GM12873 (cell line): ENCODE measurements at regions not wholly inside any gene's neighbourhood (a gene's known extent, or its start where the extent isn't known, plus 50 kb on each side); places are given as distances from the start of the nearest gene placed in this dataset.

Source experiments
- CTCF ChIP-seq: IDR thresholded peaks from 2 replicates; pipeline ENCODE4 v1.5.1; 2012; ENCODE audit warnings: low read depth, mild to moderate bottlenecking, moderate library complexity, low read length, control low read depth; ENCODE audit not compliant: insufficient read depth; ENCODE audit errors: missing control alignments

- TF ChIP-seq CTCF: no peak
Observed at GRCh38 chrX:137483554-137483953, 82.4 kb upstream of the ZIC3 start.

GRCh38 chrX:137482136-137482535 is 83.8 kb upstream of the ZIC3 start:
- TF ChIP-seq CTCF: no peak

- TF ChIP-seq CTCF: no peak
Observed at GRCh38 chrX:137479386-137479785, 86.5 kb upstream of the ZIC3 start.

- TF ChIP-seq CTCF: no peak
Observed at GRCh38 chrX:137441711-137442110, 124.2 kb upstream of the ZIC3 start.

- peak; percentile 72 for TF ChIP-seq CTCF
Observed at GRCh38 chrX:137432609-137433008, 133.3 kb upstream of the ZIC3 start.

GRCh38 chrX:137431693-137432488 is 134.0 kb upstream of the ZIC3 start:
- TF ChIP-seq CTCF: no peak

- no peak for TF ChIP-seq CTCF
Observed at GRCh38 chrX:137430984-137431475, 134.9 kb upstream of the ZIC3 start.
